Breast epithelium (tissue), 4 donors: ENCODE measurements at regions not wholly inside any gene's neighbourhood (a gene's known extent, or its start where the extent isn't known, plus 50 kb on each side); places are given as distances from the start of the nearest gene placed in this dataset.
"Not testable (repeated sequence)": the region's sequence is repeated elsewhere in the genome, so short reads cannot be mapped to it uniquely, and the experiment has no call there.

Source experiments
- DNase-seq, 2 donors: peaks; one replicate each; pipeline ENCODE4 v3.0.0-alpha.2; 2019; ENCODE audit warnings: low spot score in 2 of 2
- H3K27ac ChIP-seq, 2 donors: fragments of 200-600 bp; sonication (generic) in 1 of 2; one replicate each; pipeline ENCODE4 v1.5.1; 2016 to 2019; ENCODE audit warnings: mild to moderate bottlenecking in 1 of 2
- H3K27me3 ChIP-seq, 2 donors: fragments of 200-600 bp; sonication (generic) in 1 of 2; one replicate each; pipeline versions ENCODE4 v1.5.1 to v1.6.0; 2017 to 2019; ENCODE audit warnings: control low read depth in 1 of 2, mild to moderate bottlenecking in 1 of 2
- H3K36me3 ChIP-seq: fragments of 200-600 bp; one replicate; pipeline ENCODE4 v1.5.1; 2019
- H3K4me1 ChIP-seq, 2 donors: fragments of 200-600 bp; sonication (generic); one replicate each; pipeline ENCODE4 v1.5.1; 2016 to 2019; ENCODE audit warnings: control low read depth in 1 of 2
- H3K4me3 ChIP-seq, 3 donors: fragments of 200-600 bp; sonication (generic); 1 replicate in 2 of 3; 2 replicates in 1 of 3; pipeline ENCODE4 v1.5.1; 2016 to 2019; ENCODE audit warnings: mild to moderate bottlenecking in 3 of 3, moderate library complexity in 2 of 3
- H3K9me3 ChIP-seq, 2 donors: fragments of 200-600 bp; sonication (generic) in 1 of 2; one replicate each; pipeline ENCODE4 v1.5.1; 2016 to 2019; ENCODE audit warnings: control low read depth in 1 of 2
- POLR2A ChIP-seq: fragments of 450-650 bp; IDR thresholded peaks from one replicate; pipeline ENCODE4 v1.6.1; 2016; ENCODE audit warnings: antibody characterized with exemption, mild to moderate bottlenecking, moderate library complexity
- POLR2AphosphoS5 ChIP-seq, 3 donors: sonication (generic); formaldehyde crosslinking; IDR thresholded peaks; one replicate each; pipeline ENCODE4 v1.6.1; 2017; ENCODE audit warnings: antibody characterized with exemption in 3 of 3
- intact Hi-C: fragments of 100-400 bp; cut with DNase I; formaldehyde crosslinking; loops from one replicate; pipeline ENCODE4 v1.15.1; 2023; ENCODE audit warnings: low total_unique reads
- TF ChIP-seq, protein P1 (sequence below), 3 donors: fragments of 450-650 bp; IDR thresholded peaks; one replicate each; pipeline ENCODE4 v1.5.1; 2016 to 2017; ENCODE audit warnings: antibody characterized with exemption in 3 of 3, mild to moderate bottlenecking in 3 of 3, moderate library complexity in 3 of 3

DNA sequence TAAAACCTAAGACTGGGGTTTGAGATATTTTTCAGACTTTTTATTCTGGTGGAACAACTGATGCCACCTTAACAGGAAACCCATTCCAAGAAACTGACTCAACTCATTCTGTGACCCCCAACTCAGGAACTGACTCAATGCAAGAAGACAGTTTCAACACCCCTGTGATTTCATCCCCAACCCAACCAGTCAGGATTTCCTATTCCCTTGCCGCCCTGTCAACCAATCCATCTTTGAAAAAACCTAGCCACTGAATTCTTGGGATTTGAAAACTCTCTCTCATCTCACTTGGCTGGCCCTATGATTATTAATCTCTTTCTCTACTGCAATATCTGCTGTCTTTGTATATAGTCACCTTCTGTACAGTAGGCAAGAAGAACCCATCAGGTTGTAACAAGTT, 1211.9 kb upstream of the ATXN8OS start:
- Histone ChIP-seq H3K27ac (no peak overlapping the region), H3K4me3 (no peak overlapping the region), H3K27me3 (no peaks in the 10 kb centered on the region), H3K36me3 (no peaks in the 10 kb centered on the region), H3K4me1 (no peaks in the 10 kb centered on the region), H3K9me3 (no peaks in the 10 kb centered on the region)
- TF ChIP-seq POLR2A (no peak), POLR2AphosphoS5 (IDR thresholded peaks at IDR 0.05) (no peak)
- TF ChIP-seq, protein P1, sequence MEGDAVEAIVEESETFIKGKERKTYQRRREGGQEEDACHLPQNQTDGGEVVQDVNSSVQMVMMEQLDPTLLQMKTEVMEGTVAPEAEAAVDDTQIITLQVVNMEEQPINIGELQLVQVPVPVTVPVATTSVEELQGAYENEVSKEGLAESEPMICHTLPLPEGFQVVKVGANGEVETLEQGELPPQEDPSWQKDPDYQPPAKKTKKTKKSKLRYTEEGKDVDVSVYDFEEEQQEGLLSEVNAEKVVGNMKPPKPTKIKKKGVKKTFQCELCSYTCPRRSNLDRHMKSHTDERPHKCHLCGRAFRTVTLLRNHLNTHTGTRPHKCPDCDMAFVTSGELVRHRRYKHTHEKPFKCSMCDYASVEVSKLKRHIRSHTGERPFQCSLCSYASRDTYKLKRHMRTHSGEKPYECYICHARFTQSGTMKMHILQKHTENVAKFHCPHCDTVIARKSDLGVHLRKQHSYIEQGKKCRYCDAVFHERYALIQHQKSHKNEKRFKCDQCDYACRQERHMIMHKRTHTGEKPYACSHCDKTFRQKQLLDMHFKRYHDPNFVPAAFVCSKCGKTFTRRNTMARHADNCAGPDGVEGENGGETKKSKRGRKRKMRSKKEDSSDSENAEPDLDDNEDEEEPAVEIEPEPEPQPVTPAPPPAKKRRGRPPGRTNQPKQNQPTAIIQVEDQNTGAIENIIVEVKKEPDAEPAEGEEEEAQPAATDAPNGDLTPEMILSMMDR (IDR thresholded peaks at IDR 0.05): no peak
- intact Hi-C loops: no loop called here
- no peak for DNase-seq

DNA sequence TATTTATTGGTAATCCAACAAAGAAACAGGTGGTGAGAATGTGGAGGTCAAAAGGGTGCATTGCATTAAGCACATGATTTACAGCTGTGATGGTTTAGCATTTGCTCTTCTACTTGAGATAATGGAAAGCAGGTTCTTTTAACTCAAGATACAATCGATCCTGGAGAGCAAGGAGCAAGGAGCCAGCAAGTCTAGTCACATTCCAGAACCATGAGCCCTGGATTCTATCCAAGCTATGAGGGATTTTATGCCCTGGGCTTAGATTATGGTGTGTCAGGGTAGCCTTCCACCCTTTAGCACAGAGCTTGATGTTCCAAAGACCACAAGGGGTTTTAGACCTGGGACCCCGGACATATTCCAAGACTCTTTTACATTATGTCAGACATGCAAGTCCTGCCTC, 1213.9 kb upstream of the ATXN8OS start:
- intact Hi-C loops, H3K4me3 ChIP-seq, H3K36me3 ChIP-seq, H3K27ac ChIP-seq, H3K27me3 ChIP-seq, DNase-seq, H3K4me1 ChIP-seq, H3K9me3 ChIP-seq: not testable (repeated sequence)

DNA sequence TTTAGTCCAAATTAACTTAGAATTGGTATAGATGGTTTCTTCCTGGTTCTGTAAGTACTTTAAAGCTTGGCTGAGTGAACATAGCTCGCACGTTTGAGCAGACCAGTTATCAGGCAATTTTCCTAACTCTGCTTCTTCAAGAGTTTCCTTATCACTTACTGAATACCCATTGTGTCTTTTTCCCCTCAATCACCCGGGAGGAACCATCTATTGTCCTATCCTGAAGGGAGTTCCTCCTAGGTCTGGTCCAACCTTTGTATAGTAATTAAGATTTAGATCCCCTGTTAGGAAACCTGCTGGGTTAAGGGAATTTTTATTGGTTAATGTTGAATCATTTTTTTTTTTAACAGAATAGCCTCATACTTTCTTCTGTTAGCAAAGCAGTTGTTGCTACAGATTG, 1215.0 kb upstream of the ATXN8OS start:
- DNase-seq, H3K4me1 ChIP-seq, H3K27ac ChIP-seq, H3K27me3 ChIP-seq, intact Hi-C loops, H3K36me3 ChIP-seq, H3K9me3 ChIP-seq, H3K4me3 ChIP-seq: not testable (repeated sequence)

DNA sequence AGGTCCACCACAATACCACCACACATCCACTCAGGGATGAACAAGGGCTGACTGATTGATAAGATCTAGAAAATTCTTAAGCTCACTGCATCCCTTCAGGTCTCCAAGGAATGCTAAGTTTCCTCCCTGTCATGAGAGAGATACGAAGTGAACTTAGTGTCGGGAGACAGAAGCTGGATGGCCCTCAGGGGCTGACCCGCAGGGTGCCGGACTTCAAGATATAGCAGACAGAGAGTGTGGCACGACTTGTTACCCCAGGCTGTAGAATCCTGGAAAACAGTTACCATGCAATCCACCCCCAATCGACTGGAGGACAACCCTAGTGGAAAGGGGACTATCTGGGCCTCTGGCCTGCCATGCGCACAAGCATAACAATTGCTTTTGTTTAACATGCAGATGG, 1217.5 kb upstream of the ATXN8OS start:
- intact Hi-C loops, H3K9me3 ChIP-seq, H3K27ac ChIP-seq, H3K27me3 ChIP-seq, H3K4me3 ChIP-seq, DNase-seq, H3K4me1 ChIP-seq, H3K36me3 ChIP-seq: not testable (repeated sequence)

DNA sequence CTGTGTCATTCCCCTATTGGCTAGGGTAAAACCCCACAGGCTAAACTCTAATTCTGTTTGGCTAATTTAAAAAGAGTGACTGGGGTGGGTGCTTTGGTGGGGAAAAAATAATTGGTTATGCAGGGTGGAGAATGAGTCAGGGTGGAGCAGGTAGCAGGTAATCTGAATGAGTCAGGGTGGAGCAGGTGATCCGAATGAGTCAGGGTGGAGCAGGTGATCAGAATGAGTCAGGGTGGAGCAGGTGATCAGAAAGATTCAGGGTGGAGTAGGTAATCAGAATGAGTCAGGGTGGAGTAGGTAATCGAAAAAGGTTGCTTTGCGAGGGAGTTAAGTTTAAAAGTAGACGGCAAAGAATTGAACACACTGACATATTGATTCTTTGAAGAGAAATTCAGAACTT, 1218.8 kb upstream of the ATXN8OS start:
- H3K9me3 ChIP-seq: no peaks in the 10 kb centered on the region
- no peak overlapping the region for H3K27ac ChIP-seq
- no peaks in the 10 kb centered on the region for H3K4me1 ChIP-seq
- H3K27me3 ChIP-seq: no peaks in the 10 kb centered on the region
- no peak for DNase-seq
- no peaks in the 10 kb centered on the region for H3K36me3 ChIP-seq
- no peak overlapping the region for H3K4me3 ChIP-seq
- TF ChIP-seq, protein P1 (IDR thresholded peaks at IDR 0.05): no peak
- TF ChIP-seq POLR2A (no peak), POLR2AphosphoS5 (IDR thresholded peaks at IDR 0.05) (no peak)
- intact Hi-C loops: no loop called here

DNA sequence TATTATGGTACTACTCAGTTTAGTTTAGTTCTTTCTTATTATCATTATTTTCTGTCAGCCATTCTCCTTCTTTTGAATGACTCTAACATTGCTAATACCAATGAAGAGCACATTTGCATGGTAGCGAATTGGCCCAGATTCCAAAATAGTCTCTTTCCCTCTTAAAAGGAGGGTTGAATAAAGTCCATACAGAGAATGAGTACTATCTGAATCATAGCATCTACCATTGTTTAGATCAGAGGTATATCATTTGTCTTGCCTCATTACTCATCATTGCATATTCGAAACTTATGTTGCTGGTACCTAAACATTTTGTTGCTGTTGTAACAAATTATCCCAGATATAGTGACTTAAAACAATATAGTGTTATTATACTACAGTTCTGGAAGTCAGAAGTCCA, 1235.3 kb upstream of the ATXN8OS start:
- no peak overlapping the region for H3K4me3 ChIP-seq
- no peak for DNase-seq
- H3K9me3 ChIP-seq: no peaks in the 10 kb centered on the region
- no peaks in the 10 kb centered on the region for H3K36me3 ChIP-seq
- H3K27ac ChIP-seq: no peak overlapping the region
- no peaks in the 10 kb centered on the region for H3K27me3 ChIP-seq
- no peaks in the 10 kb centered on the region for H3K4me1 ChIP-seq
- TF ChIP-seq POLR2AphosphoS5 (IDR thresholded peaks at IDR 0.05) (no peak), POLR2A (no peak)
- TF ChIP-seq, protein P1 (IDR thresholded peaks at IDR 0.05): no peak
- intact Hi-C loops: no loop called here

DNA sequence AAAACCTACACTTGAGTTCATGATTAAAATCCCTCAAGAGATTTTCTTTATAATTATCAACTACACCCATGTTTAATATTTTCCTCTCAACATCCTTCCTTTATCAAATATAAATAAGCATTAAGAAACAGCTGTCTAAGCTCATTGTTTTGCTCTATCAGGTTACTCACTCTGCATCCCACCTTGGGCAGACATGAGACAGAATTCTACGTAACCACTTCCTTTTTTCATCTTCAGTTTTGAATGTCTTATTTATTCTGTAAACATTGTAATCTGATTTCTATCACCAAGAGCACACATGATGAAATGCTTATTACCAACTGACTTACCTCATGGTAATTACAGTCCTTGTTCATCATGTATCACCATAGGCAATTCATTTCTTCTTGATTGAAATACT, 1256.6 kb upstream of the ATXN8OS start:
- no peak for TF ChIP-seq POLR2AphosphoS5 (IDR thresholded peaks at IDR 0.05)
- TF ChIP-seq, protein P1 (IDR thresholded peaks at IDR 0.05): no peak
- TF ChIP-seq POLR2A: no peak
- Histone ChIP-seq H3K4me3 (no peak overlapping the region), H3K9me3 (peaks cover 0 to 2% of the 10 kb centered on the region in 2 donors), H3K36me3 (no peaks in the 10 kb centered on the region), H3K27me3 (no peaks in the 10 kb centered on the region), H3K4me1 (no peaks in the 10 kb centered on the region), H3K27ac (no peak overlapping the region)
- DNase-seq: no peak
- intact Hi-C loops: no loop called here
